ENCODE measurements at regions not wholly inside any gene's neighbourhood (a gene's known extent, or its start where the extent isn't known, plus 50 kb on each side); places are given as distances from the start of the nearest gene placed in this dataset.

GRCh38 chr13:106867249-106867648, 299.3 kb upstream of the ARGLU1 start:
- POLR2A ChIA-PET, result no interaction called here
- peak overlapping the region; percentile 51 for H3K4me2 ChIP-seq (ENCODE audit: insufficient read depth, low read length)
- peak; percentile 34 for DNase-seq (ENCODE audit: low read depth, low spot score)
- H3K36me3 ChIP-seq (ENCODE audit: control insufficient read depth in 2 of 2, extremely low read depth in 1 of 2, insufficient read depth in 2 of 2, low read length in 2 of 2), result no peaks in the 10 kb centered on the region
- CTCF ChIA-PET, result no interaction called here
- peak overlapping the region; percentile 70 for H2AFZ ChIP-seq (ENCODE audit: low read depth, low read length)
- no peak overlapping the region for H3K4me3 ChIP-seq (replicated peaks in 1 of 3; ENCODE audit: insufficient read depth in 1 of 3, low read depth in 1 of 3, low read length in 3 of 3)
- H3K4me1 ChIP-seq (ENCODE audit: control insufficient read depth, extremely low read depth, insufficient read depth, low read length), result peaks cover 3% of the 10 kb centered on the region
- no peaks in the 10 kb centered on the region for H3K9me1 ChIP-seq (replicated peaks; ENCODE audit: control insufficient read depth, extremely low read depth, insufficient read depth, low read length)
- intact Hi-C loops (cut with micrococcal nuclease), result no loop called here
- no peaks in the 10 kb centered on the region for H3K27me3 ChIP-seq (ENCODE audit: control insufficient read depth in 2 of 2, insufficient read depth in 2 of 2, low read length in 2 of 2)
- peak overlapping the region; percentile 9 for H3K9ac ChIP-seq (replicated peaks; ENCODE audit: extremely low read depth, insufficient read depth, low read length)
- no peaks in the 10 kb centered on the region for H3K79me2 ChIP-seq (ENCODE audit: control insufficient read depth, insufficient read depth, low read length)
- H3K9me3 ChIP-seq (replicated peaks; ENCODE audit: control insufficient read depth, insufficient read depth, low read length), result no peaks in the 10 kb centered on the region
- no TSS peak for BruUV-seq (replicated peaks)
- FAIRE-seq, result no peak
- dilution Hi-C loops (cut with MboI; ENCODE audit: extremely low pct_ligation_motif_present, low sequenced_read_pairs), result no loop called here
- no peaks in the 10 kb centered on the region for H4K20me1 ChIP-seq (replicated peaks; ENCODE audit: control insufficient read depth, extremely low read depth, insufficient read depth, low read length)
- H3K27ac ChIP-seq (ENCODE audit: insufficient read depth, low read depth, low read length), result no peak overlapping the region
- TF ChIP-seq CTCF (IDR thresholded peaks at IDR 0.05; ENCODE audit: extremely low read depth in 1 of 2, insufficient read depth in 1 of 2, low read depth in 1 of 2, low read length in 2 of 2) (peak in 1 of 2 donors; percentile 0), POLR2AphosphoS5 (IDR thresholded peaks at IDR 0.05; ENCODE audit: insufficient read depth, low read depth, low read length) (no peak)

- no peak overlapping the region for H2AFZ ChIP-seq (ENCODE audit: low read depth, low read length)
- H3K9me1 ChIP-seq (replicated peaks; ENCODE audit: control insufficient read depth, extremely low read depth, insufficient read depth, low read length), result no peaks in the 10 kb centered on the region
- no peaks in the 10 kb centered on the region for H4K20me1 ChIP-seq (replicated peaks; ENCODE audit: control insufficient read depth, extremely low read depth, insufficient read depth, low read length)
- intact Hi-C loops (cut with micrococcal nuclease) (no loop called here), dilution Hi-C loops (cut with MboI; ENCODE audit: extremely low pct_ligation_motif_present, low sequenced_read_pairs) (no loop called here)
- H3K9me3 ChIP-seq (replicated peaks; ENCODE audit: control insufficient read depth, insufficient read depth, low read length), result no peaks in the 10 kb centered on the region
- CTCF ChIA-PET, result no interaction called here
- H3K27ac ChIP-seq (ENCODE audit: insufficient read depth, low read depth, low read length), result no peak overlapping the region
- H3K4me2 ChIP-seq (ENCODE audit: insufficient read depth, low read length), result no peak overlapping the region
- TF ChIP-seq POLR2A (IDR thresholded peaks at IDR 0.05; ENCODE audit: low read depth, low read length) (no peak), POLR2AphosphoS5 (IDR thresholded peaks at IDR 0.05; ENCODE audit: insufficient read depth, low read depth, low read length) (no peak), CTCF (IDR thresholded peaks at IDR 0.05; ENCODE audit: extremely low read depth in 1 of 2, insufficient read depth in 1 of 2, low read depth in 1 of 2, low read length in 2 of 2) (no peak), MAX (IDR thresholded peaks at IDR 0.05; ENCODE audit: insufficient read depth, insufficient read length) (no peak), MYC (IDR thresholded peaks at IDR 0.05; ENCODE audit: low read depth, low read length) (no peak), FOS (IDR thresholded peaks at IDR 0.05; ENCODE audit: borderline replicate concordance, insufficient read depth, low read length) (no peak), JUN (IDR thresholded peaks at IDR 0.05; ENCODE audit: borderline replicate concordance, insufficient read depth, insufficient read length, low read depth) (no peak), EZH2 (IDR thresholded peaks at IDR 0.05; ENCODE audit: borderline replicate concordance, low read depth, low read length, severe bottlenecking) (no peak)
- H3K79me2 ChIP-seq (ENCODE audit: control insufficient read depth, insufficient read depth, low read length), result no peaks in the 10 kb centered on the region
- H3K9ac ChIP-seq (replicated peaks; ENCODE audit: extremely low read depth, insufficient read depth, low read length), result no peak overlapping the region
- H3K4me3 ChIP-seq (replicated peaks in 1 of 3; ENCODE audit: insufficient read depth in 1 of 3, low read depth in 1 of 3, low read length in 3 of 3), result no peak overlapping the region
- FAIRE-seq, result no peak
- no TSS peak for BruUV-seq (replicated peaks)
- no peaks in the 10 kb centered on the region for H3K27me3 ChIP-seq (ENCODE audit: control insufficient read depth in 2 of 2, insufficient read depth in 2 of 2, low read length in 2 of 2)
- H3K36me3 ChIP-seq (ENCODE audit: control insufficient read depth in 2 of 2, extremely low read depth in 1 of 2, insufficient read depth in 2 of 2, low read length in 2 of 2), result no peaks in the 10 kb centered on the region
- POLR2A ChIA-PET, result no interaction called here
- H3K4me1 ChIP-seq (ENCODE audit: control insufficient read depth, extremely low read depth, insufficient read depth, low read length), result peaks cover 3% of the 10 kb centered on the region
- peak; percentile 56 for DNase-seq (ENCODE audit: low read depth, low spot score)
Measured at GRCh38 chr13:106865716-106866440, 297.9 kb upstream of the ARGLU1 start.
